SK-N-SH treated with all-trans-retinoic acid at 6 μM for 48 hours (cell line): ENCODE measurements at regions not wholly inside any gene's neighbourhood (a gene's known extent, or its start where the extent isn't known, plus 50 kb on each side); places are given as distances from the start of the nearest gene placed in this dataset.
"Not testable (repeated sequence)": the region's sequence is repeated elsewhere in the genome, so short reads cannot be mapped to it uniquely, and the experiment has no call there.

Experiments used
- ATAC-seq: fragments of 200-7000 bp; cut with Tn5 transposase; 3 replicates; pipeline ENCODE4 v1.9.1; 2020; ENCODE audit warnings: mild to moderate bottlenecking, moderate library complexity
- ARNTL ChIP-seq: fragments of 450-650 bp; formaldehyde crosslinking; IDR thresholded peaks from 2 replicates; pipeline ENCODE4 v1.5.0; 2020; ENCODE audit warnings: low read depth, mild to moderate bottlenecking, moderate library complexity, borderline replicate concordance
- CREB5 ChIP-seq: fragments of 250-450 bp; sonication (Bioruptor Pico); IDR thresholded peaks from 2 replicates; pipeline ENCODE4 v1.5.1; 2020; ENCODE audit warnings: low read depth, mild to moderate bottlenecking, moderate library complexity
- CSDC2 ChIP-seq: fragments of 250-450 bp; sonication (Bioruptor Pico); IDR thresholded peaks from 2 replicates; pipeline ENCODE4 v1.5.0; 2020; ENCODE audit warnings: mild to moderate bottlenecking, moderate library complexity
- ESRRG ChIP-seq: fragments of 250-450 bp; sonication (Bioruptor Pico); IDR thresholded peaks from 2 replicates; pipeline ENCODE4 v1.6.1; 2021; ENCODE audit warnings: mild to moderate bottlenecking
- GLIS3 ChIP-seq: fragments of 250-450 bp; sonication (Bioruptor Pico); IDR thresholded peaks from 2 replicates; pipeline ENCODE4 v1.5.0; 2020; ENCODE audit warnings: mild to moderate bottlenecking, moderate library complexity
- ISL1 ChIP-seq: fragments of 250-450 bp; sonication (Bioruptor Pico); IDR thresholded peaks from 2 replicates; pipeline ENCODE4 v2.1.2; 2022; ENCODE audit warnings: mild to moderate bottlenecking, moderate library complexity
- OSR1 ChIP-seq: fragments of 250-450 bp; sonication (Bioruptor Pico); IDR thresholded peaks from 2 replicates; pipeline ENCODE4 v1.8.0; 2022; ENCODE audit warnings: moderate library complexity, mild to moderate bottlenecking, inconsistent platforms
- PPARA ChIP-seq: fragments of 250-450 bp; sonication (Bioruptor Pico); IDR thresholded peaks from 2 replicates; pipeline ENCODE4 v1.5.0; 2020; ENCODE audit warnings: mild to moderate bottlenecking, borderline replicate concordance
- RARB ChIP-seq: fragments of 250-450 bp; sonication (Bioruptor Pico); IDR thresholded peaks from 2 replicates; pipeline ENCODE4 v1.8.0; 2021; ENCODE audit warnings: mild to moderate bottlenecking, moderate library complexity
- SNAI2 ChIP-seq: fragments of 250-450 bp; sonication (Bioruptor Pico); IDR thresholded peaks from 2 replicates; pipeline ENCODE4 v1.5.0; 2020; ENCODE audit warnings: mild to moderate bottlenecking, moderate library complexity
- TCF4 ChIP-seq: fragments of 250-450 bp; sonication (Bioruptor Pico); IDR thresholded peaks from 2 replicates; pipeline ENCODE4 v1.8.0; 2021; ENCODE audit warnings: mild to moderate bottlenecking, moderate library complexity, borderline replicate concordance
- ZC3H10 ChIP-seq: fragments of 250-450 bp; sonication (Bioruptor Pico); IDR thresholded peaks from 2 replicates; pipeline ENCODE4 v1.5.1; 2021; ENCODE audit warnings: mild to moderate bottlenecking, moderate library complexity
- ZFP3 ChIP-seq: fragments of 250-450 bp; sonication (Bioruptor Pico); IDR thresholded peaks from 2 replicates; pipeline ENCODE4 v1.5.0; 2020; ENCODE audit warnings: mild to moderate bottlenecking, moderate library complexity
- ZFP30 ChIP-seq: fragments of 450-650 bp; formaldehyde crosslinking; IDR thresholded peaks from 2 replicates; pipeline ENCODE4 v1.5.0; 2022; ENCODE audit warnings: mild to moderate bottlenecking, moderate library complexity
- ZNF565 ChIP-seq: fragments of 450-650 bp; formaldehyde crosslinking; conservative IDR thresholded peaks from 2 replicates; pipeline ENCODE4 v1.5.0; 2020; ENCODE audit warnings: low read depth, mild to moderate bottlenecking, moderate library complexity
- ZNF70 ChIP-seq: fragments of 450-650 bp; formaldehyde crosslinking; IDR thresholded peaks from 2 replicates; pipeline ENCODE4 v1.5.0; 2020; ENCODE audit warnings: mild to moderate bottlenecking, moderate library complexity
- ZNF8 ChIP-seq: fragments of 450-650 bp; formaldehyde crosslinking; IDR thresholded peaks from 2 replicates; pipeline ENCODE4 v1.5.0; 2020; ENCODE audit warnings: mild to moderate bottlenecking, moderate library complexity
- TF ChIP-seq, protein P1 (sequence below): fragments of 250-450 bp; sonication (Bioruptor Pico); IDR thresholded peaks from 2 replicates; pipeline ENCODE4 v1.5.1; 2021; ENCODE audit warnings: mild to moderate bottlenecking, moderate library complexity
- TF ChIP-seq, protein P2 (sequence below): fragments of 250-450 bp; sonication (Bioruptor Pico); IDR thresholded peaks from 2 replicates; pipeline ENCODE4 v1.8.0; 2021; ENCODE audit warnings: low read depth, mild to moderate bottlenecking, moderate library complexity, borderline replicate concordance
- TF ChIP-seq, protein P3 (sequence below): fragments of 250-450 bp; sonication (Bioruptor Pico); IDR thresholded peaks from 2 replicates; pipeline ENCODE4 v1.5.0; 2020; ENCODE audit warnings: mild to moderate bottlenecking, moderate library complexity

GRCh38 chr21:18002393-18002792 lies 183.2 kb upstream of the C21orf91 start:
- TF ChIP-seq RARB (no peak), ESRRG (CRISPR knock-in tag) (no peak), ZFP3 (CRISPR knock-in tag) (no peak), ISL1 (CRISPR knock-in tag) (no peak), ZFP30 (CRISPR knock-in tag) (no peak)
- ATAC-seq: no peak

- TF ChIP-seq SNAI2 (CRISPR knock-in tag) (no peak), TCF4 (CRISPR knock-in tag) (no peak), ZFP3 (CRISPR knock-in tag) (no peak), ISL1 (CRISPR knock-in tag) (no peak)
- ATAC-seq: no peak
Observed at GRCh38 chr21:18000981-18001686, 182.0 kb upstream of the C21orf91 start.

DNA sequence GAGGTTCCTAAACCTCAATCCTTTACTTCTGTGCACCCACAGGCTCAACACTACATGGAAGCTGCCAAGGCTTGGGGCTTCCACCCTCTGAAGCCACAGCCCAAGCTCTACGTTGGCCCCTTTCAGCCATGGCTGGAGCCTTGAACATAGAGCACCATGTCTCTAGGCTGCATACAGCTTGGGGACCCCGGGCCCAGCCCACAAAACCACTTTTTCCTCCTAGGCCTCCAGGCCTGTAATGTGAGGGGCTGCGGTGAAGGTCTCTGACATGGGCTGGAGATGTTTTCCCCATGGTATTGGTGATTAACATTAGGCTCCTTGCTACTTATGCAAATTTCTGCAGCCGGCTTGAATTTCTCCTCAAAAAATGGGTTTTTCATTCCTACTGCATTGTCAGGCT lies 179.4 kb upstream of the C21orf91 start:
- ATAC-seq: not testable (repeated sequence)

GRCh38 chr21:17989780-17990179 lies 170.6 kb upstream of the C21orf91 start:
- no peak for TF ChIP-seq CSDC2 (CRISPR knock-in tag)
- TF ChIP-seq SNAI2 (CRISPR knock-in tag): no peak
- TF ChIP-seq ZC3H10 (CRISPR knock-in tag): no peak
- no peak for TF ChIP-seq ISL1 (CRISPR knock-in tag)
- no peak for TF ChIP-seq RARB
- no peak for TF ChIP-seq TCF4 (CRISPR knock-in tag)
- no peak for TF ChIP-seq OSR1 (CRISPR knock-in tag)
- no peak for TF ChIP-seq ZFP30 (CRISPR knock-in tag)
- no peak for TF ChIP-seq PPARA (CRISPR knock-in tag)
- ATAC-seq: no peak

GRCh38 chr21:17988102-17988437 lies 168.9 kb upstream of the C21orf91 start:
- ATAC-seq: no peak
- TF ChIP-seq, protein P1, sequence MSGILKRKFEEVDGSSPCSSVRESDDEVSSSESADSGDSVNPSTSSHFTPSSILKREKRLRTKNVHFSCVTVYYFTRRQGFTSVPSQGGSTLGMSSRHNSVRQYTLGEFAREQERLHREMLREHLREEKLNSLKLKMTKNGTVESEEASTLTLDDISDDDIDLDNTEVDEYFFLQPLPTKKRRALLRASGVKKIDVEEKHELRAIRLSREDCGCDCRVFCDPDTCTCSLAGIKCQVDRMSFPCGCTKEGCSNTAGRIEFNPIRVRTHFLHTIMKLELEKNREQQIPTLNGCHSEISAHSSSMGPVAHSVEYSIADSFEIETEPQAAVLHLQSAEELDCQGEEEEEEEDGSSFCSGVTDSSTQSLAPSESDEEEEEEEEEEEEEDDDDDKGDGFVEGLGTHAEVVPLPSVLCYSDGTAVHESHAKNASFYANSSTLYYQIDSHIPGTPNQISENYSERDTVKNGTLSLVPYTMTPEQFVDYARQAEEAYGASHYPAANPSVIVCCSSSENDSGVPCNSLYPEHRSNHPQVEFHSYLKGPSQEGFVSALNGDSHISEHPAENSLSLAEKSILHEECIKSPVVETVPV (CRISPR knock-in tag): no peak
- TF ChIP-seq SNAI2 (CRISPR knock-in tag) (no peak), CSDC2 (CRISPR knock-in tag) (no peak), ISL1 (CRISPR knock-in tag) (no peak), OSR1 (CRISPR knock-in tag) (no peak), ZNF565 (CRISPR knock-in tag) (no peak), ZNF70 (CRISPR knock-in tag) (no peak), GLIS3 (CRISPR knock-in tag) (no peak), ZFP30 (CRISPR knock-in tag) (no peak), ZNF8 (CRISPR knock-in tag) (no peak), RARB (no peak), ARNTL (CRISPR knock-in tag) (no peak), CREB5 (CRISPR knock-in tag) (no peak), ZFP3 (CRISPR knock-in tag) (no peak)
- TF ChIP-seq, protein P2, sequence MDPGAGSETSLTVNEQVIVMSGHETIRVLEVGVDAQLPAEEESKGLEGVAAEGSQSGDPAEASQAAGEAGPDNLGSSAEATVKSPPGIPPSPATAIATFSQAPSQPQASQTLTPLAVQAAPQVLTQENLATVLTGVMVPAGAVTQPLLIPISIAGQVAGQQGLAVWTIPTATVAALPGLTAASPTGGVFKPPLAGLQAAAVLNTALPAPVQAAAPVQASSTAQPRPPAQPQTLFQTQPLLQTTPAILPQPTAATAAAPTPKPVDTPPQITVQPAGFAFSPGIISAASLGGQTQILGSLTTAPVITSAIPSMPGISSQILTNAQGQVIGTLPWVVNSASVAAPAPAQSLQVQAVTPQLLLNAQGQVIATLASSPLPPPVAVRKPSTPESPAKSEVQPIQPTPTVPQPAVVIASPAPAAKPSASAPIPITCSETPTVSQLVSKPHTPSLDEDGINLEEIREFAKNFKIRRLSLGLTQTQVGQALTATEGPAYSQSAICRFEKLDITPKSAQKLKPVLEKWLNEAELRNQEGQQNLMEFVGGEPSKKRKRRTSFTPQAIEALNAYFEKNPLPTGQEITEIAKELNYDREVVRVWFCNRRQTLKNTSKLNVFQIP (CRISPR knock-in tag): no peak
- TF ChIP-seq, all 23 proteins: peak for 0

DNA sequence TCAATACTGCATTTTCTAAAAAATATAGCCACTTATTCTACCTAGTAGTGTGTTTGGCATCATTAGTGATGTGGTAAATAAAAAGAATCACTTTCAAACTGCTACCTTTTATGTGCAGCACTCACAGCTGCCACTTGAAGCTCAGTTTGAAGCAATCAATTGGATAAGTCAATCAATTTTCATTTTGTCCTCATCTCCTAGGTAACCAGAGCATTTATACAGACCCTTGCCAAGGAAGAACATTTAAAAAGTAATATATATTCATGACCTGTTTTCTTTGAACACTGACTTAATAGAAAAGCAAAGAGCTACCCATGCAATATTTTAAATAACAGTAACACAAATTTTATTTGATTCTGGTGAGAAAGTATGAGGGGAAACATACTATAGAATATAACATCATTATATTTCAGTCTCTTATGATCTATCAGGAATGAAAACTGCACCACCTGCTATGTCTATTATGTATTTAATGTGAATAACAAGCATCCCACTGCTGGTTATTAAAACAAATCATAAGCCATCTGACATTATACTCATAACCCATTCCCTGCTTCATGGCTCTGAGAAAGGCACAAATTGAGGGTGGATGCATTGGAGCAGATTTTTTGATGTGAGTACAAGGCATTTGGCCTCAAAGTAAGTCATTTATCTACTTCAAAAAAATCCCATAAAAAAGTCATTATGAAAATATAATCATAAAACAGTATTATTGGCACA lies 168.4 kb upstream of the C21orf91 start:
- TF ChIP-seq RARB (no peak), CSDC2 (CRISPR knock-in tag) (no peak), OSR1 (CRISPR knock-in tag) (no peak)
- TF ChIP-seq, protein P3, sequence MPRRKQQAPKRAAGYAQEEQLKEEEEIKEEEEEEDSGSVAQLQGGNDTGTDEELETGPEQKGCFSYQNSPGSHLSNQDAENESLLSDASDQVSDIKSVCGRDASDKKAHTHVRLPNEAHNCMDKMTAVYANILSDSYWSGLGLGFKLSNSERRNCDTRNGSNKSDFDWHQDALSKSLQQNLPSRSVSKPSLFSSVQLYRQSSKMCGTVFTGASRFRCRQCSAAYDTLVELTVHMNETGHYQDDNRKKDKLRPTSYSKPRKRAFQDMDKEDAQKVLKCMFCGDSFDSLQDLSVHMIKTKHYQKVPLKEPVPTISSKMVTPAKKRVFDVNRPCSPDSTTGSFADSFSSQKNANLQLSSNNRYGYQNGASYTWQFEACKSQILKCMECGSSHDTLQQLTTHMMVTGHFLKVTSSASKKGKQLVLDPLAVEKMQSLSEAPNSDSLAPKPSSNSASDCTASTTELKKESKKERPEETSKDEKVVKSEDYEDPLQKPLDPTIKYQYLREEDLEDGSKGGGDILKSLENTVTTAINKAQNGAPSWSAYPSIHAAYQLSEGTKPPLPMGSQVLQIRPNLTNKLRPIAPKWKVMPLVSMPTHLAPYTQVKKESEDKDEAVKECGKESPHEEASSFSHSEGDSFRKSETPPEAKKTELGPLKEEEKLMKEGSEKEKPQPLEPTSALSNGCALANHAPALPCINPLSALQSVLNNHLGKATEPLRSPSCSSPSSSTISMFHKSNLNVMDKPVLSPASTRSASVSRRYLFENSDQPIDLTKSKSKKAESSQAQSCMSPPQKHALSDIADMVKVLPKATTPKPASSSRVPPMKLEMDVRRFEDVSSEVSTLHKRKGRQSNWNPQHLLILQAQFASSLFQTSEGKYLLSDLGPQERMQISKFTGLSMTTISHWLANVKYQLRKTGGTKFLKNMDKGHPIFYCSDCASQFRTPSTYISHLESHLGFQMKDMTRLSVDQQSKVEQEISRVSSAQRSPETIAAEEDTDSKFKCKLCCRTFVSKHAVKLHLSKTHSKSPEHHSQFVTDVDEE (CRISPR knock-in tag): no peak
- ATAC-seq: no peak
